ENCODE measurements at regions not wholly inside any gene's neighbourhood (a gene's known extent, or its start where the extent isn't known, plus 50 kb on each side); places are given as distances from the start of the nearest gene placed in this dataset.
A peak's percentile ranks its signal among the peaks of the same experiment; 100 is the strongest.

DNA sequence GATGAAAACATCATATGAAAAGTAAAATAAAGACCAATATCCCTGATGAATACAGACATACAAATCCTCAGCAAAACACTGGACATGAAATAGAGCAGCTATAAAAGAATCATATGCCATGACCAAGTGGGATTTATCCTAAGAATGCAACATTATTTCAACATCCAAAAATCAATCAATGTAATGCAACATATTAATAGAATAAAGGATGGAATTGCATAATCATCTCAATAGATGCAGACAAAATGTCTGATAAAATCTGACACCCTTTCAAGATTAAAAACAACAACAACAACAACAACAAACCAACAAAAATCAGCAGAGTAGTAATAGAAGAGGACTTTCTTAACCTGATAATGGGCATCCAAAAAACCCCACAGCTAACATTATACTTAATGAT is 63.8 kb upstream of the IL1R1 start:
- DNase-seq (ENCODE audit: low read depth), result no peak

DNA sequence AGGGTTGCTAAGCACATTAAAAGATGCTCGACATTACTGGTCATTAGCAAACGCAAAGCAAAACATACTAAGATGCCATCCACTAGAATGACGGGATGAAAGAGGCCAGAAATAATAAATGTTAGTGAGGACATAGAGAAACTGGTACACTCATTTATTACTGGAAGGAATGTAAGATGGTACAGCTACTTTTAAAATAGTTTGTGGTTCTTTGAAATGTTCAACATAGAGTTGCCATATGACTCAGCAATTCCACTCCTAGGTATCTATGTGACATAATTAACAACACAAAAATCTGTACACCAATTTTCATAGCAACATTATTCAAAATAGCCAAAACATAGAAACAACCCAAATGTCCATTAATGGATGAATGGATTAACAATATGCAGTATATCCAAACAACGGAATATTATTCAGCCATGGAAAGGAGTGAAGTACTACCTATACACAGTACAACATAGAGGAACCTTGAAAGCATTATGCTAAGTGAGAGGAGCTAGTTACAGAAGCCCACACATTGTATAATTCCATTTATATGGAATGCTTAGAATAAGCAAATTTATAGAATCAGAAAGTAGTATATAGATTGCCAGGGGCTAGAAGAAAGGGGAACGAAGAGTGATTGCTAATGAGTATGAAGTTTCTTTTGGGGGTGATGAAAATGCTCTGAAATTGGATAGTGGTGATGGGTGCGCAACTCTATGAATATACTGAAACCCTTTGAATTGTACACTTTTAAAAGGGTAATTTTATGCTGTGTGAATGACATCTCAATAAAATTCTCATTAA is 61.9 kb upstream of the IL1R1 start:
- no peak for DNase-seq (ENCODE audit: low read depth)

DNA sequence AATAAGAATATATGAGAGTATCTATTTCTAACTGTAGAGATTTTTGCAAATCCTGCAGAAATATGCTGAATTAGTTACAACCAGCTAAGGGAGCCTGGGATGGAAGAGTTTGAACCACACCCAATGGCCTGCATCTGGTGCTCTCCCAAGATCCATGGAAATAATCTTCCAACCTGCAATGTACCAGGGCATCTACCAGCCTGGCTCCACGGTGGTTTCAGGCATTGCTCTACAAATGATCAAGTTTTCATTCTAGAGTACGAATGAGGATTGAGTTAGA is 61.4 kb upstream of the IL1R1 start:
- no peak for DNase-seq (ENCODE audit: low read depth)

DNA sequence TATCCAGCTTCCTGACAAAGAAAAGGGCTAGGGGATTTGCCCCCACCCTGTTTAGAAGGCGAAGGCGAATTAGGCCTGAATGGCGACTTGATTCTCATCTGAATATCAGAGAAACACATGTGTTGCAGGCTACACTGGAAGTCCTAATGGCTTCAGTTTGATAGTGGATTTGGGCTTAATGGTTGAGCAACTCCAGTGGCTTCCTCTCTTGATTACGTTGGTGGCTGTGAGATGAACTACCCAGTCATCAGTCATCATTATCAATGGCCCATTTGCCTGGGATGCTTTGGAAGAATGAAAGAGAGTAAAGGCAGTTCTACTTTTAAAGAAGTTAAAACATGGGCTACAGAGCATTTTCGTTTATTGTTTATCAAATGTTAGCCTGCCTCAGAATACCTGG is 60.9 kb upstream of the IL1R1 start:
- DNase-seq (ENCODE audit: low read depth), result no peak

DNA sequence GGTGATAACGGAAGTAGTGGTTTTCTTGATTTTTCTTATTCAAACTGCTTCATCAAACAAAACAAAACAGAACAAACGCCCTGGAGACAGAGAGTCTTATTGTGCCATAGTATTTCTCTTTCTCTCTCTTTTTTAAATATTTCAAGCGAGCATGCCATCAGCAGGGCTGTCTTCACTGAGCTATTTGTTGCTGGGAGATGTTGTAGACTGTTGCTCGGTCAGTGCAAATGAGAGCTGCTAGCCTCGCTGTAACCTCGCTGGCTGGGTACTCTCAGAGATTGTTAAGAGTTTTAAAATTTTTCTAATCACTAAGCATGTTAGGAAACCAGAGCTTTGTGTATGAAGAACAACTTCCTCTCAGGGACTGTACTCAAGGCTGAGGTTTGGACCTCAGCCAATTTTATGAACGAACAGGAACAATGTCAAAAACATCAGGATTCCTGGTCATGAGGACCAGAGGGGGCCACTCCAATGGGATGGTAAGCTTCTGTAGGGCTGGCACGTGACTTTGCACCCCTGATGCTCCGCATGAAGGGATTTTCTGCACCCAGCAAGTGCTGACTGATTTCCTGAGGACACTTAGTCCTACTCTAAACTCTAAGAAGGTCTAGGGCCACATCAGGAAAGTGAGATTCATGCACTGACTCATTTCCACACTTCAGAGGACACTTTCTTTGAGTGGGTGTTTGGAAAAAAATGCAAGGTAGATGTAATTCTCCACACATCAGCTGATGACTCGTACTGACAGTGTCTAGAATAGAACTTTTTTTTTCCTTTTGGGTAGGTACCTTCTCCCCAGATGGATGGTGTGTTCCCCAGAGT is 59.8 kb upstream of the IL1R1 start:
- DNase-seq (ENCODE audit: low read depth), result peak; percentile 57

DNA sequence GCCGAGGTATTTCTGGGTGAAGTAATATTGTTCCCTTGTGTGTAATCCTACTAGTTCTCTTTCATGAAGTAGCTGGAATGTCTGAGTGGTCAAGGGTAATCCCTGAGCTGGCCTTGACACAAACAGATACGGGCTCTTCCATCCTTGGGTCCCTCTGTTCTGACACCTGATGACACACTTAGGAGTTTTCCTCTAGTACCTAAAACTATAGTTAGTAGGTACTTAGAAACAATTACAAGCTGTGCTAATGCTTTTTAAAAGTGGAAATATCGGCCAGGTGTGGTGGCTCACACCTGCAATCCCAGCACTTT is 59.2 kb upstream of the IL1R1 start:
- no peak for DNase-seq (ENCODE audit: low read depth)

DNA sequence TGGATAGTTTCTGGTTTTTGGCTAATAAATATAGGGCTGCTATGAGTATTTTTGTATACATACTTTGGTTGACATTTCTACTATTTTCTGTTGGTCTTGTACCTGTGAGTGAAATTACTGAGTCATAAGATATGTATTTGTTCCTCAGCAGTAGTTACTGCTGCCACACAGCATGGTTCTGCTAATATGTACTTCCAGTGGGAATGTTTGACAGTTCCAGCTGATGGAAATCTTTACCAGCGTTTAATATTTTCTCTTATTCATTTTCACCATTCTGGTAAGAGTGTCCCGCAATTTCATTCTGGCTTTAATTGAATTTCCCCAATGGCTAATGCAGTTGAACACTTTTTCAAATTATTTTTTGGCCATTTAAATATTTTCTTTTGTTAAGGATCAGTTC is 57.9 kb upstream of the IL1R1 start:
- no peak for DNase-seq (ENCODE audit: low read depth)

DNA sequence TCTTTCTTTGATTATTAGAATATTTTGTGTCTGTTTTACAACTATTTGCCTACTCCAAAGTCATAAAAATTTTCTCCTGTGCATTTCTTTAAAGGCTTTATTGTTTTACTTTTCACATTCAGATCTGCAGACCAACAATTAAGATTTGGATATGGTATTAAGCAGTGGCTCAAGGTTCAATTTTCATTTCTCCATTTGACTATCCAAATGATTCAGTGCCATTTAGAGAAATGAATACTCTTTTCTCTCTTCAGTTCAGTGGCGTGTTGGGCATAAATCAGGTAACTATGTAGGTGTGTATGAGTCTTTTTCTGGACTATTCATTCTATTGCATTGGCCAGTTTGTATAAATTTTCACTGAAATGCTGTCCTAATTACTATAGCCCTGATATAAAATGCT is 57.3 kb upstream of the IL1R1 start:
- DNase-seq (ENCODE audit: low read depth), result no peak

DNA sequence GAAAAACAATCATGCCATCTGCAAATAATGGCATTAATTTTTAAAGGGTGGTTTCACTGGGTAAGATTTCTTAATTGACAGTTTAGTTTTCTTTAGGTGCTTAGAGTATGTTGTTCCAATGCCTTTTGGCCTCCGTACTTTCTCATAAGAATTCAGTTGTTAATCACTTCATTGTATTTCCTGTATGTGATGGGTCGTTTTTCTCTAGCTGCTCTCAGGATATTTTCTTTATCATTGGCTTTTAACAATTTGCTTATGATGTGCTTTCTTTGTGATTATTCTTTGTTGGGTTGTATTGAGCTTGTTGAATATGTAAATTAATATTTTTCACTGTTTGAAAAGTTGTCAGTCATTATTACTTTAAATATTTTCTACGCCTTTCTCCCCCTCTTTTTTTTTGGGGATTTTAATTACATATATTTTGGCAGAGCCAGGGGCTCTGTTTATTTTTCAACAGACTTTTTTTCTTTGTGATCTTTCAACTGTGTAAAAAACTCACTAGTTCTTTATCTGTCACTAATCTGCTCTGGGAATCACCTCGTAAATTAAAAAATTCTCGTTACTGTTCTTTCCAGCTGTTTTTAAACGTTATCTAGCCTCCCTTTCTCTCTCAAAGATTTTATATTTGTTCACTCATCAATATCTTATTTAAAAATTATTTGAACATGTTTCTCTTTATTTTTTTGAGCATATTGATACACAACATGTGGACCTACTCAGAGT is 56.2 kb upstream of the IL1R1 start:
- no peak for DNase-seq (ENCODE audit: low read depth)

DNA sequence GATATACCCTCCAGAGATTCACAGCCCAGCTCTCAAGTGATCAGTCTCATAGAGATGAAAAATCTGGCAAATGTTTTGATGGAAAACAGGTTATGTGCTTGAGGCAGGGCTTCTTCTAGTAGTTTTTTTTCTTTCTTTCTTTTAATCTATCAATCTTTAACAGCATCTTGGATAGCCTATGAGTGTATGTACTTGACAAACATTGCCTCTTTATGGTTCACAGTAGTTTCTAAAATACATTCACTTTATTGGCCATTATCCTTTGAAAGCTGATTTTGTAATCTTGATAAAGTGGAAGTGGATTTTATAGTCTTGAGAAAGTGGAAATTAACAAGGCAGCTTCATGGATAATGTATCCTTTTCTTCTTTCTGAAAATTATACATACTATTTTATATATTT is 51.4 kb upstream of the IL1R1 start:
- no peak for DNase-seq (ENCODE audit: low read depth)

DNA sequence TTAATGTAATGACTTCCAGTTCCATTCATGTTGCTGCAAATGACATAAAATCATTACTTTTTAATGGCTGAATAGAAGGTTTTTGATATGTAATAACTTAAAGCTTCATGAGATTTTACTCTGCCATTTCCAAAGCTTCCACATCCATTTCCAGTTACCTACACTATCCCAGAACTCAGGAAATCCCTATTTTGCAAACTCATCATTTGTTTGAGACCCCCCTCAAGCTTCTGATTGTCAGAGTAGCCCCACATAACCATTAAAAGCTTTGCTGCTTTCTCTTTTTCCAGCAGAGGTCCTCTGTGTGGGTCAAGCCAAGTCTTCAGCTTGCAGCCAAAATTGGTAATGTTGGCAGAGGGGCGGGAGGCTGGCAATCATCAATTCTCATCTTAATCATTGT is 50.6 kb upstream of the IL1R1 start:
- DNase-seq (ENCODE audit: low read depth), result no peak

DNA sequence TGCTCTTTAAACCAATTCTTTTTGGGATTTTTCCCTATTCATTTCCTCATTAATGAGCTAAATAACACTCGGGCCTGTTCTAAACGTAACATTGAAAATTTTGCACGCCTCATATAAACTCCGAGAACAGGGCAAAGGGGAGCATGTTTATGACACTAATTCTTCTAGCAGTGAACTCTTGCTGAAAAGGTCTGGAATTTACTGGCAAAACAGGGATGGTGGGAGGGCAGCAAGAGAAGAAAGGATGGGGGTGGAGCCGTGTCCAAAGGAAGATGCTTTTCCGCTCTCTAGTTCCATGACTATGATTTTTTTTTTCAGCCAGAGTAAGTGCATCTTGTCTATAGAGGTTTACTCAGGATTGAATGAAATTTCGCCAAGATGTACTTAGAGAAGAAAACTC is 50.0 kb upstream of the IL1R1 start:
- no peak for DNase-seq (ENCODE audit: low read depth)

Data from fibroblast of the conjunctiva (primary cell).